HepG2 (cell line): ENCODE measurements at regions not wholly inside any gene's neighbourhood (a gene's known extent, or its start where the extent isn't known, plus 50 kb on each side); places are given as distances from the start of the nearest gene placed in this dataset.

Experiments
- ATAC-seq: fragments of 200-7000 bp; cut with Tn5 transposase; 3 replicates; pipeline ENCODE4 v1.9.1; 2020; ENCODE audit warnings: mild to moderate bottlenecking, moderate library complexity
- BruUV-seq: library from RNA; stranded (reverse); fragments of 400-500 nt; replicated peaks from 2 replicates; lab custom pipeline; 2021; lab: Mats Ljungman, UMichigan
- CTCF ChIA-PET: fragments of 300-600 bp; formaldehyde crosslinking; extraction: SDS; loops from one replicate; lab custom pipeline; 2021; ENCODE audit warnings: low total read pairs, inconsistent platforms, low intra/inter-chr PET ratio; lab: Yijun Ruan, JAX
- POLR2A ChIA-PET: fragments of 350-600 bp; sonication (Branson Sonifier 250); formaldehyde crosslinking; loops from one replicate; lab custom pipeline; 2020; ENCODE audit warnings: antibody characterized with exemption, inconsistent platforms; lab: Yijun Ruan, JAX
- DNase-seq: peaks from one replicate; pipeline ENCODE4 v3.0.0-alpha.2; 2015; ENCODE audit warnings: low spot score
- FAIRE-seq: peaks from 3 replicates; lab custom pipeline; 2011; peaks lifted over from hg19 to GRCh38; lab: Jason Lieb, UNC
- H2AFZ ChIP-seq: one replicate; pipeline ENCODE4 v1.6.1; 2011; ENCODE audit warnings: low read length, inconsistent platforms
- H3K27ac ChIP-seq: fragments of 300-600 bp; 3 replicates; pipeline ENCODE4 v1.8.0; 2011; ENCODE audit warnings: mixed run types, mild to moderate bottlenecking, mixed read lengths, low read length, inconsistent platforms; ENCODE audit not compliant: insufficient read depth; ENCODE audit errors: extremely low read length
- H3K27me3 ChIP-seq, 2 experiments: fragments of 200-600 bp in 1 of 2; 2 replicates in 1 of 2; 3 replicates in 1 of 2; pipeline versions ENCODE4 v1.6.0 to v1.8.0; 2011; ENCODE audit warnings: low read length in 2 of 2, mild to moderate bottlenecking in 2 of 2, moderate library complexity in 2 of 2, inconsistent platforms in 1 of 2; ENCODE audit not compliant: insufficient read depth in 2 of 2, control insufficient read depth in 1 of 2
- H3K36me3 ChIP-seq, 2 experiments: fragments of 200-600 bp in 1 of 2; replicated peaks in 1 of 2; 2 replicates in 1 of 2; 3 replicates in 1 of 2; pipeline versions ENCODE4 v1.5.1 to v1.8.0; 2011; ENCODE audit warnings: low read length in 2 of 2, inconsistent platforms in 1 of 2; ENCODE audit not compliant: insufficient read depth in 2 of 2, control insufficient read depth in 1 of 2
- H3K4me1 ChIP-seq: 2 replicates; pipeline ENCODE4 v1.5.1; 2012; ENCODE audit warnings: low read length, inconsistent platforms; ENCODE audit not compliant: insufficient read depth
- H3K4me2 ChIP-seq: 2 replicates; pipeline ENCODE4 v1.6.0; 2011; ENCODE audit warnings: low read depth, low read length, inconsistent platforms
- H3K4me3 ChIP-seq, 3 experiments: fragments of 200-600 bp in 1 of 3; sonication (generic), shearing (Covaris generic) in 1 of 3; replicated peaks in 1 of 3; 2 replicates each; pipeline ENCODE4 v1.5.1; 2011 to 2016; ENCODE audit warnings: low read length in 3 of 3, inconsistent platforms in 2 of 3, low read depth in 2 of 3, mild to moderate bottlenecking in 2 of 3, control low read depth in 1 of 3, mixed read lengths in 1 of 3; ENCODE audit not compliant: insufficient read depth in 1 of 3
- H3K79me2 ChIP-seq: one replicate; pipeline ENCODE4 v1.6.1; 2011; ENCODE audit warnings: low read length, inconsistent platforms; ENCODE audit not compliant: insufficient read depth
- H3K9ac ChIP-seq: 2 replicates; pipeline ENCODE4 v1.6.0; 2011; ENCODE audit warnings: mild to moderate bottlenecking, low read depth, low read length, inconsistent platforms; ENCODE audit not compliant: insufficient read depth
- H3K9me3 ChIP-seq: 2 replicates; pipeline ENCODE4 v1.5.1; 2012; ENCODE audit warnings: mild to moderate bottlenecking, low read length
- H4K20me1 ChIP-seq: 2 replicates; pipeline ENCODE4 v1.6.0; 2011; ENCODE audit warnings: inconsistent platforms, mild to moderate bottlenecking, low read length, moderate library complexity; ENCODE audit not compliant: insufficient read depth
- BHLHE40 ChIP-seq: IDR thresholded peaks from 2 replicates; pipeline ENCODE4 v1.6.1; 2011; ENCODE audit warnings: low read length, improper control_type of control experiment
- HNF4A ChIP-seq: sonication (generic); formaldehyde crosslinking; IDR thresholded peaks from 2 replicates; pipeline ENCODE4 v1.4.0; 2020; ENCODE audit warnings: missing genetic modification reagents
- NCOA5 ChIP-seq: sonication (generic); formaldehyde crosslinking; IDR thresholded peaks from 2 replicates; pipeline ENCODE4 v1.4.0; 2020; ENCODE audit warnings: missing genetic modification reagents
- SMYD3 ChIP-seq: sonication (generic); formaldehyde crosslinking; IDR thresholded peaks from 2 replicates; pipeline ENCODE4 v1.8.1; 2023; ENCODE audit warnings: mild to moderate bottlenecking, missing genetic modification reagents
- TAF1 ChIP-seq: sonication (generic); formaldehyde crosslinking; IDR thresholded peaks from 2 replicates; pipeline ENCODE4 v1.4.0; 2020; ENCODE audit warnings: missing genetic modification reagents
- TFE3 ChIP-seq: IDR thresholded peaks from 2 replicates; pipeline ENCODE4 v1.6.1; 2016
- ZBTB38 ChIP-seq: sonication (generic); formaldehyde crosslinking; IDR thresholded peaks from 2 replicates; pipeline ENCODE4 v1.5.1; 2020; ENCODE audit warnings: mild to moderate bottlenecking, missing genetic modification reagents
- ZBTB7B ChIP-seq: sonication (generic); formaldehyde crosslinking; IDR thresholded peaks from 2 replicates; pipeline ENCODE4 v1.4.0; 2020; ENCODE audit warnings: missing genetic modification reagents
- ZFP36 ChIP-seq: fragments of 150-350 bp; IDR thresholded peaks from 2 replicates; pipeline ENCODE4 v1.6.1; 2018; ENCODE audit warnings: borderline replicate concordance, low read length, low read depth; ENCODE audit not compliant: partially characterized antibody
- ZNF225 ChIP-seq: sonication (generic); formaldehyde crosslinking; IDR thresholded peaks from 2 replicates; pipeline ENCODE4 v1.4.0; 2020; ENCODE audit warnings: mild to moderate bottlenecking, missing genetic modification reagents
- ZNF234 ChIP-seq: sonication (generic); formaldehyde crosslinking; conservative IDR thresholded peaks from 2 replicates; pipeline ENCODE4 v1.5.1; 2020; ENCODE audit warnings: mild to moderate bottlenecking, missing genetic modification reagents
- ZNF263 ChIP-seq: sonication (generic); formaldehyde crosslinking; IDR thresholded peaks from 2 replicates; pipeline ENCODE4 v1.4.0; 2020; ENCODE audit warnings: missing genetic modification reagents
- ZNF350 ChIP-seq: sonication (generic); formaldehyde crosslinking; IDR thresholded peaks from 2 replicates; pipeline ENCODE4 v1.4.0; 2020; ENCODE audit warnings: mild to moderate bottlenecking, low read depth, missing genetic modification reagents, borderline replicate concordance
- ZNF747 ChIP-seq: sonication (generic); formaldehyde crosslinking; IDR thresholded peaks from 2 replicates; pipeline ENCODE4 v1.8.1; 2023; ENCODE audit warnings: missing genetic modification reagents, mild to moderate bottlenecking, borderline replicate concordance
- ZNF761 ChIP-seq: sonication (generic); formaldehyde crosslinking; conservative IDR thresholded peaks from 2 replicates; pipeline ENCODE4 v1.4.0; 2020; ENCODE audit warnings: mild to moderate bottlenecking, missing genetic modification reagents
- in situ Hi-C: cut with HindIII; loops from 2 replicates; pipeline ENCODE4 v1.10.0; 2017; ENCODE audit warnings: low pct_unique_long_range_greater_than_20kb; ENCODE audit not compliant: extremely low pct_ligation_motif_present
- intact Hi-C: fragments of 100-400 bp; cut with micrococcal nuclease; formaldehyde crosslinking; loops from one replicate; pipeline ENCODE4 v1.10.0; 2022; ENCODE audit not compliant: unreplicated experiment
- TF ChIP-seq, protein P1 (sequence below): sonication (generic); formaldehyde crosslinking; IDR thresholded peaks from 2 replicates; pipeline ENCODE4 v1.4.0; 2020; ENCODE audit warnings: missing genetic modification reagents, borderline replicate concordance
- TF ChIP-seq, protein P2 (sequence below): sonication (generic); formaldehyde crosslinking; IDR thresholded peaks from 2 replicates; pipeline ENCODE4 v1.4.0; 2020; ENCODE audit warnings: missing genetic modification reagents, borderline replicate concordance

DNA sequence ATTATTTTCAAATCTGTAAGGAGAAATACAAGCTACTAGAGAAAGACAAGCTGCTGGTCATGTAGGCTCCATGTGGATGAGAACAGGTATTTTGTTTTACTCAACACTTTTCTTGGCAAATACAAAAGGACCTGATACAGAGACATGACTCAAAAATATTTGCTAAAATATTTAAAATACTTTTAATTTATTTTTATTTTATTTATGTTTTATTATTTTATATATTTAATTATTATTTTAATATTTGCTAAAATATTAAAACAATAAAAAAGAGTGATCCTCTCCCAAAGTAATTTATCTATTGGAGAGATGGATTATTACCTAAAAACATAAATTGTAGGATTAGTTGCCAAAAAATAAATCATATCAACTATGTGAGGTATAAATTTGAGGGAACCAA, 808.9 kb upstream of the SEL1L start:
- Histone ChIP-seq H3K9ac (no peak overlapping the region), H3K4me1 (no peaks in the 10 kb centered on the region), H3K4me2 (no peak overlapping the region), H3K27me3 (no peaks in the 10 kb centered on the region), H4K20me1 (no peaks in the 10 kb centered on the region), H2AFZ (no peak overlapping the region), H3K4me3 (no peak overlapping the region), H3K36me3 (no peaks in the 10 kb centered on the region), H3K9me3 (peaks cover 89% of the 10 kb centered on the region), H3K27ac (no peak overlapping the region), H3K79me2 (no peaks in the 10 kb centered on the region)
- CTCF ChIA-PET: no interaction called here
- intact Hi-C loops (no loop called here), in situ Hi-C loops (no loop called here)
- FAIRE-seq (no peak), ATAC-seq (no peak), DNase-seq (no peak)
- no peak for TF ChIP-seq BHLHE40
- TF ChIP-seq, protein P1, sequence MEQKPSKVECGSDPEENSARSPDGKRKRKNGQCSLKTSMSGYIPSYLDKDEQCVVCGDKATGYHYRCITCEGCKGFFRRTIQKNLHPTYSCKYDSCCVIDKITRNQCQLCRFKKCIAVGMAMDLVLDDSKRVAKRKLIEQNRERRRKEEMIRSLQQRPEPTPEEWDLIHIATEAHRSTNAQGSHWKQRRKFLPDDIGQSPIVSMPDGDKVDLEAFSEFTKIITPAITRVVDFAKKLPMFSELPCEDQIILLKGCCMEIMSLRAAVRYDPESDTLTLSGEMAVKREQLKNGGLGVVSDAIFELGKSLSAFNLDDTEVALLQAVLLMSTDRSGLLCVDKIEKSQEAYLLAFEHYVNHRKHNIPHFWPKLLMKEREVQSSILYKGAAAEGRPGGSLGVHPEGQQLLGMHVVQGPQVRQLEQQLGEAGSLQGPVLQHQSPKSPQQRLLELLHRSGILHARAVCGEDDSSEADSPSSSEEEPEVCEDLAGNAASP (CRISPR knock-in tag): no peak
- no peak for TF ChIP-seq ZFP36
- no peak for TF ChIP-seq ZBTB7B
- POLR2A ChIA-PET: no interaction called here
- no TSS peak for BruUV-seq

DNA sequence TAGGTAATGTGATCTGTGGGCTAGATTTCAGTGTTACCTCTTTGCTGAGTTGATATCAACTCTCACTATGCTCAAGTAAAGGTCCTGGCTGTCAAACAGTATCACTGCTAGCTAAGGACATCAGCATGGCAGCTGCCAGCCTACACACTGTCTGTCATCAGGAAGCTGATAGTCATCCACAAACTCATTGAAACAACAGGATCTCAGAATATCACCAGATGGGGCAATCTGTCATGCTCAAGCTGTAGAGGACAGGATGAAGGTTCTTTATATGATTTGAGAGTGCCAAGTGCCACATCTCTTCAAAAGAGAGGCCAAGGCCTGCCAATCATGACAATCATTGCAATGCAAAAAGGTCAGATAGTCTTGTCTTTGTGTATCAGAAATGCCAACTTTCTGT, 811.5 kb upstream of the SEL1L start:
- H3K9me3 ChIP-seq: peaks cover 65% of the 10 kb centered on the region
- H3K79me2 ChIP-seq: no peaks in the 10 kb centered on the region
- no peak overlapping the region for H3K9ac ChIP-seq
- intact Hi-C loops: no loop called here
- CTCF ChIA-PET: no interaction called here
- H3K4me2 ChIP-seq: no peak overlapping the region
- POLR2A ChIA-PET: no interaction called here
- no TSS peak for BruUV-seq
- no peaks in the 10 kb centered on the region for H3K36me3 ChIP-seq
- no peaks in the 10 kb centered on the region for H3K4me1 ChIP-seq
- no peak for FAIRE-seq
- H3K27ac ChIP-seq: no peak overlapping the region
- no peaks in the 10 kb centered on the region for H3K27me3 ChIP-seq
- no peak overlapping the region for H2AFZ ChIP-seq
- DNase-seq: no peak
- ATAC-seq: no peak
- no peak overlapping the region for H3K4me3 ChIP-seq
- in situ Hi-C loops: no loop called here
- no peaks in the 10 kb centered on the region for H4K20me1 ChIP-seq
- TF ChIP-seq ZNF350 (CRISPR knock-in tag) (no peak), ZNF747 (CRISPR knock-in tag) (no peak), ZNF263 (no peak), ZBTB38 (CRISPR knock-in tag) (no peak), ZNF225 (CRISPR knock-in tag) (no peak), TAF1 (CRISPR knock-in tag) (no peak), ZNF761 (CRISPR knock-in tag) (no peak), ZNF234 (no peak), SMYD3 (CRISPR knock-in tag) (no peak), NCOA5 (no peak), TFE3 (CRISPR knock-in tag) (no peak), HNF4A (no peak)
- TF ChIP-seq, protein P2, sequence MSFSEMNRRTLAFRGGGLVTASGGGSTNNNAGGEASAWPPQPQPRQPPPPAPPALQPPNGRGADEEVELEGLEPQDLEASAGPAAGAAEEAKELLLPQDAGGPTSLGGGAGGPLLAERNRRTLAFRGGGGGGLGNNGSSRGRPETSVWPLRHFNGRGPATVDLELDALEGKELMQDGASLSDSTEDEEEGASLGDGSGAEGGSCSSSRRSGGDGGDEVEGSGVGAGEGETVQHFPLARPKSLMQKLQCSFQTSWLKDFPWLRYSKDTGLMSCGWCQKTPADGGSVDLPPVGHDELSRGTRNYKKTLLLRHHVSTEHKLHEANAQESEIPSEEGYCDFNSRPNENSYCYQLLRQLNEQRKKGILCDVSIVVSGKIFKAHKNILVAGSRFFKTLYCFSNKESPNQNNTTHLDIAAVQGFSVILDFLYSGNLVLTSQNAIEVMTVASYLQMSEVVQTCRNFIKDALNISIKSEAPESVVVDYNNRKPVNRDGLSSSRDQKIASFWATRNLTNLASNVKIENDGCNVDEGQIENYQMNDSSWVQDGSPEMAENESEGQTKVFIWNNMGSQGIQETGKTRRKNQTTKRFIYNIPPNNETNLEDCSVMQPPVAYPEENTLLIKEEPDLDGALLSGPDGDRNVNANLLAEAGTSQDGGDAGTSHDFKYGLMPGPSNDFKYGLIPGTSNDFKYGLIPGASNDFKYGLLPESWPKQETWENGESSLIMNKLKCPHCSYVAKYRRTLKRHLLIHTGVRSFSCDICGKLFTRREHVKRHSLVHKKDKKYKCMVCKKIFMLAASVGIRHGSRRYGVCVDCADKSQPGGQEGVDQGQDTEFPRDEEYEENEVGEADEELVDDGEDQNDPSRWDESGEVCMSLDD: no peak
